HL-60 (cell line): ENCODE measurements at regions not wholly inside any gene's neighbourhood (a gene's known extent, or its start where the extent isn't known, plus 50 kb on each side); places are given as distances from the start of the nearest gene placed in this dataset.

Source experiments
- GABPA ChIP-seq: IDR thresholded peaks from 2 replicates; pipeline ENCODE4 v1.6.1; 2012; ENCODE audit warnings: low read depth
- REST ChIP-seq: IDR thresholded peaks from 2 replicates; pipeline ENCODE4 v1.6.1; 2012; ENCODE audit warnings: low read depth; ENCODE audit not compliant: insufficient replicate concordance
- SPI1 ChIP-seq: IDR thresholded peaks from 2 replicates; pipeline ENCODE4 v1.6.1; 2012; ENCODE audit warnings: low read depth, mild to moderate bottlenecking, borderline replicate concordance
- TF ChIP-seq, protein P1 (sequence below): IDR thresholded peaks from one replicate; pipeline ENCODE4 v1.5.1; 2011; ENCODE audit warnings: low read length, control low read depth, inconsistent platforms; ENCODE audit not compliant: insufficient read depth

GRCh38 chr2:16362611-16363010, 303.0 kb downstream of the CYRIA start:
- TF ChIP-seq SPI1 (no peak), REST (no peak), GABPA (no peak)
- TF ChIP-seq, protein P1, sequence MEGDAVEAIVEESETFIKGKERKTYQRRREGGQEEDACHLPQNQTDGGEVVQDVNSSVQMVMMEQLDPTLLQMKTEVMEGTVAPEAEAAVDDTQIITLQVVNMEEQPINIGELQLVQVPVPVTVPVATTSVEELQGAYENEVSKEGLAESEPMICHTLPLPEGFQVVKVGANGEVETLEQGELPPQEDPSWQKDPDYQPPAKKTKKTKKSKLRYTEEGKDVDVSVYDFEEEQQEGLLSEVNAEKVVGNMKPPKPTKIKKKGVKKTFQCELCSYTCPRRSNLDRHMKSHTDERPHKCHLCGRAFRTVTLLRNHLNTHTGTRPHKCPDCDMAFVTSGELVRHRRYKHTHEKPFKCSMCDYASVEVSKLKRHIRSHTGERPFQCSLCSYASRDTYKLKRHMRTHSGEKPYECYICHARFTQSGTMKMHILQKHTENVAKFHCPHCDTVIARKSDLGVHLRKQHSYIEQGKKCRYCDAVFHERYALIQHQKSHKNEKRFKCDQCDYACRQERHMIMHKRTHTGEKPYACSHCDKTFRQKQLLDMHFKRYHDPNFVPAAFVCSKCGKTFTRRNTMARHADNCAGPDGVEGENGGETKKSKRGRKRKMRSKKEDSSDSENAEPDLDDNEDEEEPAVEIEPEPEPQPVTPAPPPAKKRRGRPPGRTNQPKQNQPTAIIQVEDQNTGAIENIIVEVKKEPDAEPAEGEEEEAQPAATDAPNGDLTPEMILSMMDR: no peak
